KBM-7 (cell line): ENCODE measurements at regions not wholly inside any gene's neighbourhood (a gene's known extent, or its start where the extent isn't known, plus 50 kb on each side); places are given as distances from the start of the nearest gene placed in this dataset.

ENCODE experiments used
- DNase-seq: peaks from one replicate; pipeline ENCODE4 v3.0.0-alpha.2; 2015
- in situ Hi-C: fragments of 300-500 bp; cut with MboI; formaldehyde crosslinking; loops from 2 replicates; pipeline ENCODE4 v1.14.3; 2020; ENCODE audit warnings: low sequenced_read_pairs, low pct_unique_long_range_greater_than_20kb, mixed read lengths

DNA sequence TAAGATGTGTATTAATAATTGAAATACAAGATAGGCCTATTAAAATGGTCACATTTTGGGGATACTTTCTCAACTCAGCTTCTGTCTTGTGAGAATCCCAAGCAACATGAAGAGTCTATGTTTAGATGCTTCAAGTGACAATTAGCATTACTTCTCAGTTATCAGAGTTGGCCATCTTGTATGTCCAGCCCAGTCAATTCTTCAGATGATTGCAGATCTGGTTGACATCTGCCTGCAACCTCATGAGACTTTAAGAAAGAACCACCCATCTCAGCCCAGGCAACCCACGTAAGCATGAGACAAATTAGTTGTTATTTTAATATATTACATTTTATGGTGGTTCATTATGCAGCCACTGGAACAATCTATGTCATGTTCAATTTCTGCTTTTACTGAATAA lies 256.5 kb downstream of the TENT5A start:
- in situ Hi-C loops, result no loop called here
- no peak for DNase-seq

DNA sequence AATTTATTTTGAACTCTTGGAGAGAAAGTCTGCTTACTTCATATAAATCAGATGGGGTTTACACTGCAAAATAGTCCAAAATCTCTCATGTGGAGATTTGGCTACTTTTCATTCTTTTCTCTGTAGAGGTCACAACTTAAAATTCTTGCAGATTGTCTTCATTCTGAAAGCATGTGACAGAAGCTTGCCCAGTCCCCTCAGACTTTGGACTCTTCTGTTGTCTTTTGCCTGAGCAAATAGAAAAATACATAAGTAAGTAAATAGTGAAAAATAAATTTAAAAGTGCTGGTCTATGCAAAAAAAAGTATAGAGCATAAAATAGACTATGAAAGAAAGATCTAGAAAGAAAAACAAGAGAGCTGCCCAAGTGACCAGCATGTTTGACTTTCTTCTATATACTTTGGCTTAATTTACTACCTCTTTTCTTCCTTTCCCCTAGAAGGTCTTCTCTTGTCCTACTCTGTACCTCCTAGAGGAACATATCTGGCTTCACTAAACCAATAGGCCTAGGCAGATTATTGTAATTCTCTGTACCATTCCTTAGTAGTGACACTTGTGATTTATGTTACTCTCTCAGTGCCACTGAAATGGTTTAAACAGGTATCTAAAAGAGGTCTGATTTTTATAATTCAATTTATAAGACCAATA lies 260.9 kb downstream of the TENT5A start:
- no peak for DNase-seq
- in situ Hi-C loops, result no loop called here

DNA sequence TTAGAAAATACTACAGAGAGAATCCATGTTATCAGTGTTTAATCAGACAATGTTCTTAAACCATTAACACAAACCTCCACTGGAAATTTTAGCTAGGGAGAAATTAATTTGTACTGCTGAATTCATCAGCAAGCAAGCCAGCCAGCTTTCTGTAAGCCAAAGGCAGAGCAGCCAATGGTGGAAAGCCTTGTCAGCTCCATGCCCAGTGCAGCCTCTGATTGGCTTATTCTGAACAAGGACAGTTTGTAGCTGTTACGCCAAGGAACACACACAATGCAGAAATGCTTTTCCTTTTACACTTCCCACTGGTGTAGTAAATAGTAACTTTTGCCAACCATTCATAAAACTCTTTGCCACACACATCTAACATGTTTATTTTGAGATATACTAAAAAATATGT lies 265.0 kb downstream of the TENT5A start:
- DNase-seq, result no peak
- in situ Hi-C loops, result no loop called here

DNA sequence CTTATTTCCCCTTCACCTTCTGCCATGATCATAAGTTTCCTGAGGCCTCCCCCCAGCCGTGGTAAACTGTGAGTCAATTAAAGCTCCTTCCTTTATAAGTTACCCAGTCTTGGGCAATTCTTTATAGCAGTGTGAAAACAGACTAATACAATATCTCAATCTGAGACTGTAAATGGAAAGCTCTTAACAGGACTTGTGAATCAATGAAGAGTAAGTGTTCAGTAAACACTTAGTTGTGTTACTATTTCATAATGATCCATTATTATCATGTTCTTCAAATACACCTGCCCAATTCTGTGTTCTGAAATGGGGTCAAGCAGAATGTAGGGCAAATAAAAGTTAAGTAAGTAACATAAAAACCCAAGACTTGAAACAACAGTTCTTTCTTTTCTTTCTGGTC lies 266.2 kb downstream of the TENT5A start:
- in situ Hi-C loops, result no loop called here
- DNase-seq, result no peak

DNA sequence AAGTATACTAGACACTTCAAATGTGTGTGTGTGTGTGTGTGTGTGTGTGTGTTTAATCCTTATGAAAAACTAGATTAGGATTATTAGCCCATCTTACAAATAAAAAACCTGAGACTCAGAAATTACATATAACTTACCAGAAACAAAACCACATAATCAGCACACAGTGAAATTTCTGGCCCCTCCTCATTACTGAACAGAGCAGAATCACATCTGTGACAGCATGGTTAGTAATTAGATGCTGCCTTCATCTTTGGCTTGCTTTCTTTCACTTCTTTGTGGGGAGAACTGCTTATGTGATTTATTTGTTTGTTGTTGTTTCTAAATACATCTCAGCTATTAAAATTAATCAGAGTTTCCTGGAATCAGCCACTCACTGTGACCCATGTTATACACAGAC lies 267.1 kb downstream of the TENT5A start:
- DNase-seq, result no peak
- in situ Hi-C loops, result no loop called here

DNA sequence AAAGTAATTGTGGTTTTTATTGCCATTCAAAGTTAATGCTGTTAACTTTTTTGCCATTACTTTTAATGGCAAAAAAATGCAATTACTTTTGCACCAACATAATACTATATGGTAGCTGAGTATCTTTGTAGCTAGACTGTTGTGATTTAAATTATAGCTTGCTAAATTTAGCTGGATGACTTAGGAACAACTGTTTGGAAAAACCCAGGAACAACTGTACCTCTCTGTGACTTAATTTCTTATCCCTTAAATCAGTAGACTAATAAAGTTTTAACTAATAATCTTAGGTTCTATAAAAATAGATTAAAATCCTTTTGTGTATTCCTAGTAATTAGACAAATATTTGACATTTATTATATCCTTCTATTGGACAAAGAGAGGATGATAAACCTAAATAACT lies 268.2 kb downstream of the TENT5A start:
- no peak for DNase-seq
- in situ Hi-C loops, result no loop called here

DNA sequence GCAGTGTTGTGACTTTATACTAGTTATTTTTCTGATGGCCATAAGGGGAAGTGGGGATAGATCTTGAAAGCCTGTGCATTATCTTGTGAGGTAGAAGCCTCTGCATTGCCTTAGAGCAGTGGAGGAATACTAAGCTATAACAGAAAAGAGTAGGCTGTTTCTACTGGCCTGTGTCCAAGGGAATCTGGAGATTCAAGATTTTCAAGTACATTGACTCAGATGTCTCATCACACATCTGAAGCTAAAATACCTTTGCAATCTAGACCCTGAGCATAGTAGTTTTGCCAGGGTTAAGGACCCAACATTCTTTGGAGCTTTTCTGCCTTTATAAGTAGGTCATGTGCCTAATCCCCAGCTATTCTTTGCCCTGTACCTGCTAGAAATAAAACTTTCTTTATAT lies 272.3 kb downstream of the TENT5A start:
- in situ Hi-C loops, result no loop called here
- DNase-seq, result no peak

DNA sequence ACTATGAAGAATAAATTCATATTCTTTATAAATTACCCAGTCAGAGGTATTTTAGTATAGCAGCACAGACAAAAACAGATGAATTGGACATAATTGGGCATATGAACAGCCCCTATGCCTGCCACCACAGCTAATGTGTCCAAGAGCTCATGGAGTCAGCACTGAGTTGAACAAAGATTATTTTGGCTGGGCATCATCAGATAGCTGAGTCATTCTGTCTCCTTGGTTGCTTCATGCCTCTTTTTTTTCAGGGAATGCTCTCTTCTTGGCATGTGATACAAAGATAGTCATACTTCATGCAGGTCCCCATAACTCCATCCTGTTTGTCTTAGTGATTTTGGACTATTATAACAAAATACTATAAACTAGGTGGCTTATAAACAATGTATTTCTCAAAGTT lies 275.6 kb downstream of the TENT5A start:
- DNase-seq, result no peak
- in situ Hi-C loops, result no loop called here

DNA sequence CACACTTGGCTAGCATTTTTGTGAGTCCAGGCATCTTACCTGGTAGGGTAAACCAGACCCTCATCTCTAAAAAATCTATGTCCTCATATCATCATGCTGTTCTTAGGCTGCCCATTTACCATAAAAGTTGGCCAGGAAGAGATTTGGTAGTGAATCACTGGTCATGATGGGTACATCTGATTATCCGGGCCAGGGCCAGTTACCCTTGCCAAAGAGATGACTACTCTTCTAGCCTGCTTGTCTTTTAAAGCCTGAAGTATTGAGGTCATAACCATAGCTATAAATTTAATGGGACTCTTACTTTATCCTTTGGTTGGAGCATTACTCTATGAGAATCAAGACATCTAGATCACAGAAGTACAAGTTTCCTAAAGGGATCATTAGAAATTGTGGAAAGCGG lies 276.8 kb downstream of the TENT5A start:
- in situ Hi-C loops, result no loop called here
- no peak for DNase-seq

DNA sequence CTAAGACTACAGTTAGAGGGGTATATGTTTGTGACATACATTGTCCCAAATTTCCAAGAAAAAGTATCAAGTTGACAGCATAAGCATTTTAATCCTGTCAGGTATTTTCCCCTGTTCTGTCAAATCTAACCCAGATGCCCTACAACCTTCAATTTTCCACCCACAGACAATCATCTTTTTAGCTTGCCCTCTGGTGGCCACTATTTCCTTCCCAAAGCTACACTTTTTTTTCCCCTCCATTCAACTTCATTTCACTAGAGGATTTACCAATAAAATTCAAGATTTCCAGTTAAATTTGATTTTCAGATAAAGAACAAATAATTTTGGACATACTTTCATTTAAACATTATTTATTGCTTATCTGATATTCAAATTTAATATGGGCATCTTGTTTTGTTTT lies 286.6 kb downstream of the TENT5A start:
- DNase-seq, result peak; percentile 48
- in situ Hi-C loops, result no loop called here

DNA sequence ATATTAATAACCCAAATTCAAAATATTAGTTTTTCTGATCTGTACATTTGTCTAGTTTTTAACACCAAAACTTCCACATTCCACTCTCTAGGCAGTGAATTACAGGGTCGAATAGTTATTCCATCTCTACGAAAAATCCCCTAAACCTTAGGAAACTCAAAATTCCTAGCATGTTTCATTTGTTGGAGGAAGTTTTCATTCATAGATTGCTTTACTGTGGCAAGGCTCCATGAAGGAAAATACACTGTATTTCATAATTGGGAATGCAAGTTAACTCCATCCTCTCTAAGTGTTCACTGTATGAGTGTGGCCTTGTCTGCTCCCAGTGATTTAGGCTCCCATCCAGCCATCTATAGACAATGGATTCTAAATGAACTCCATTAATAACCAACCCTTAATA lies 296.1 kb downstream of the TENT5A start:
- no peak for DNase-seq
- in situ Hi-C loops, result no loop called here

DNA sequence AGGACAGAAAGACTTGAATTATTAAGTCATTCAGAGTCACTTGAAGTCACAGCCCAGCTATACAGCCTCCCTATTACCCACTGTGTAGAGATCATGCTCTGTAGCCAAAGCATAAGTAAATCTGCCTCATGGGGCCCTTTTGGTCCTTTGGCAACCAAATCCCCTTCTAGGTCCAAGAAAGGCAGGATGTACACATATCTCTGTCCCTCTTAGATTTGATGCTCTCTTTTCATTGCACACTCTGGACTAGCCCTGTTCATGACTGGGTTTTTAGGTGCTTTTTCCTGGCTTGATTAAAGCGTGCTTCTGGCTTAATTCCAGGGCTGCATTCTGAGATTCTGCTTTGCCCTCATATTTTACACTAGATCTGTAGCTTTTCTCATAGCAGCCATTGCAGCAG lies 296.8 kb downstream of the TENT5A start:
- no peak for DNase-seq
- in situ Hi-C loops, result no loop called here

DNA sequence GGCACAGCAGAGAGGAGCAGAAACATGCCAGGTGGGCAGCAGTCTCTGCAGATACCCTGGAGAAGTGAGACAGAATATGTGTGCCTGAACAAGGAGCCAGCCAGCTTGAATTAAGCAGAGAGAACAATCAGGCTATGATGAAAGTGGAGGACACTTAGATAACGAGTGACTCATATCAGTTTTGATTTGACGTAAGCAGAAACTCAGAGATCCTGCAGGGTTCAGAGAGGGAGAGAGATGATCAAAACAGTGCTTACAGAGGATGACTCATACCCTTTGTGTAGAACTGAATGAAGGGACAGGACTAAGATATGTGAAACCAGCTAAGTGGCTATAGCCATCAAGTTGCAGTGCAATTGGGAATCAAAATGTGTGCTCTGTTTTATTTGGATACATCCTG lies 300.7 kb downstream of the TENT5A start:
- in situ Hi-C loops, result no loop called here
- DNase-seq, result no peak

DNA sequence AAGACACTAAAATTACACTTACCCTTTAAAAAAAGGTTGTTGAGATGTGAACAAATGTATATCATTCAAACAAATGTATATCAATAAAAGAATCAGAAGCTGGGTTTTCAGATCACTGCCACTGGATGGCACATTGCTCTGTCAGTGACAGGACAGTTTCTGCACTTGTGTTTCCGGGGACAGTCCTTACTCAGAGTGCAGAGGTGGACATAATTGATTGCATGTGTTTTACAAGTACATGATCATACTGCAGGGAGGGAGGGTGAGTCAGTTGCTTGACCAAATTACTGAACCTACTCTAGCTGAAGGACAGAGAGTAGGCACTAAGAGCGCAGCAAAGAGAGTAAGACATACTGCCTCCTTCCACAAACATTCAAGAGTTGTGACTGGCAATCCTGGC lies 302.3 kb downstream of the TENT5A start:
- in situ Hi-C loops, result no loop called here
- no peak for DNase-seq

DNA sequence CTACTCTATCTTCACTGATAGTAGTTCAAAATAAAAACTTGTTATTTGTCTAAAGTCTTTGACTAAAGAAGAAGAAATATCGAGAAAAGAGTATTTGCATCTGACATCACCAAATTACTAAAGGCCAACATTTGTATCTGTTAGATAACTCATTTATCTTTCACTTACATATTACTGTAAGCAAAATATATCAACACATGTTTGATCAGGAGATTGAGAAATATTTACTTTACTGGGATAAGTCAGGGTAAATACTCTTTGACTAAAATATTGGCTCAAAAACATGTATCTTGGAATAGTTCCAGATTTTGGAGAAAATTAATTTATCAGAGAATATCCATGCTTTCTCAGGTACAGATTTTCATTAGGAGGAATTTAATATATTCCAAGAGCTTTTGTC lies 306.0 kb downstream of the TENT5A start:
- in situ Hi-C loops, result no loop called here
- no peak for DNase-seq

DNA sequence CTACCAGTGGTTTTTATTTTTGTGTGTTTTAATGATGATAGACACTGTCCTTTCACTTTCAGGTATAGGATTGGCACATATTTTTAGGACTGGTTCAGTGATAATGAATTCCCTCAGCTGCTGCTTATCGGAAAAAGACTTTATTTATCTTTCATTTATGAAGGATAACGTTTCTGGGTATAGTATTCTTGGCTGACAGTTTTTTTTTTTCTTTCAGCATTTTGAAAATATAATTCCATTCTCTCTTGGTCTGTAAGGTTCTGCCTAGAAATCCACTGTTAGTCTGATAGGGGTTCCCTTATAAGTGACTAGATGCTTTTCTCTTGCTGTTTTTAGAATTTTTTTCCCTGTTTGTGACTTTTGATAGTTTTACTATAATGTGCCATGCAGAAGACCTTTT lies 313.1 kb downstream of the TENT5A start:
- DNase-seq, result no peak
- in situ Hi-C loops, result no loop called here

DNA sequence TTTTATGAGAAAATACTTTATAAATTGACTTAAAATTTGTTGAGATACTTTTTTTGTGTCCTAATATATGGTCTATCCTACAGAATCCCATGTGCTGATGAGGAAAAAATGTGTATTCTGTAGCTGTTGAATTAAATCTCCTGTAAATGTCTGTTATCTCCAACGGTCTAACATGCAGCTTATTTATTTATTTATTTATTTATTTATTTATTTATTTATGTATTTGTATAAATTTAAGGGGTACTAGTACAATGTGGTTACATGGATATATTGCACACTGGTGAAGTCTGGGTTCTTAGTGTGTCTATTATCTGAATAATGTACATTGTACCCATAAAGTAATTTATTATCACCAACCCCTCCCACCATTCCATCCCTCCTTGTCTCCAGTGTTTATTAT lies 315.5 kb downstream of the TENT5A start:
- DNase-seq, result no peak
- in situ Hi-C loops, result no loop called here

DNA sequence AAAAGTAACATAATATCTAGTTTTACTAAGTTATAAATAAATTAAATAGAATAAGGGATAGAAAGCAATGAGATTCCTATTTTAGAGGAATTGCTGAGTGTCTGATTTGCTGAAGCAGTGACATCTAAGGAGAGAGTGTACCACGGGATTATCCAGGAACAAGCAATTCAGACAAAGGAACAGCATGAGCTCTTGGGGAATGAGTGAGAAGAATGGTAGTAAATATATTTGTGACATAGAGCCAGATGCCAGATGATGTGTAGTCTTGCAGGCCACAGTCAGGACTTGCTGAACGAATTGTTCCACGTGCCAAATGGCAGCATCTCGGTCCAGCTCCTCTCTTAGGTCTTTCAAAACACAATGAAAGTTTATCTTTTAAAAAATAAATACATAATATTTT lies 339.2 kb downstream of the TENT5A start:
- in situ Hi-C loops, result no loop called here
- DNase-seq, result no peak

DNA sequence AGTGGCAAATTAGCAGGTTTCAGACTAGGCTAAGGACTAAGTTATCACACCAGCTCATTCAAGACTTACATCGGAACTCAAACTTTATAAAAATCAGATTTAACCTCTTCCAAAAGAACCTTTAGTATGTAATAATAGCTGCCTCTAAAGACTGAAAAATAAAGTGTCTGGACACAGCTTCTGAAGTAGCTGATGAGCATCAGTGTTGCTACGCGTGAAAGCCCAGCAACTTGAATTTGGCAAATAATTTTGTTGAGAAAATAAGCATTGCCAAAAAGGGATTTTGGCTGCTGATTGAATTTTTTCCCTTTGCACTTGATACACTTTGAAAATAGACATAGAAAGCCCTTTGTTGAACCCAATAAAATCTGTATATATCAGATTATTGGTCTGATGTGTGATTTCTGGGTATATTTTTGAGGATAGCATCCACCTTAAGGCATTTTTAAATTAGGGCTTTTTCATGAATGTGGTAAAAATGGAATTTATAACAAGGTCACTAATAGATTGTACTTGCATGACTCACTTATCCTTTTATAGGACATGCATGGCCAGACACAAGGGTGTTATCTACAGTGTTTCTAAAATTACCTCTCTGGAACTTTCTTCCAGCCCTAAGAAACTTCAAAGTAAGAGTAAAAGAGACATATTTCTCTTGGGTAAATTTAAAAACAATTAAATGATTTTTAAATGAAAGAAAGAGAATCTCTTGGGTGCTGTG lies 350.4 kb downstream of the TENT5A start:
- in situ Hi-C loops, result no loop called here
- no peak for DNase-seq

DNA sequence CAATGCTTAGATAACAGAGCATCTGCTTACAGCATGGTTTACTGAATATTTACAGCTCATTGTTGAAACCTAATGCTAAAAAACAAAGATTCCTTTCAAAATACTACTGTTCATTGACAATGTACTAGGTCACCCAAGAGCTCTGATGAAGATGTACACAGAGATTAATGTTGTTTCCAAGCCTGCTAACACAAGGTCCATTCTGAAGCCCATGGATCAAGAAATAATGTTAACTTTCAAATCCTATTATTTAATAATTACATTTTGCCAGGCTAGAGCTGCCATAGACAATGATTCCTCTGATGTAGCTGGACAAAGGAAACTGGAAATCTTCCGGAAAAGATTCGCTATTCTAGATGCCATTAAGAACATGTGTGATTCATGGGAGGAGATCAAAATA lies 355.6 kb downstream of the TENT5A start:
- in situ Hi-C loops, result no loop called here
- no peak for DNase-seq

DNA sequence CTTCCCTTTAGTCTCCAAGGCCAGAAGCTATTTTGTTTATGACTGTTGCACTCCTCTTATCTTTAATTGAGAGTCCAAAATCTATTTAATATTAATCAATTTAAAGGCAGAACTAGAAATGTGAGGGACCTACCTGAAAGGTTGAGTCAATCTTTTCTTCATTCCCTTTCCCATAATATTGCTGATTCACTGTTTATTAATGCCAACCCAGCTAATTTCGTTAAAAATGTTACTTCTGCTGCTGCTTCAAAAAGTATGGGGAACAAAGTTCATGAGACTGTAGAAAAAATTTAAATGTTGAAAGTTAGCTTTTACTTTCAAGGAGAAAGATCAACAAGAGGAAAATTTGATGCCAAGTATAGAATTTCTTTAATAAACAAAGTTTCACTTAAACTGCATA lies 365.3 kb downstream of the TENT5A start:
- no peak for DNase-seq
- in situ Hi-C loops, result no loop called here
